HepG2 (cell line): ENCODE measurements at regions not wholly inside any gene's neighbourhood (a gene's known extent, or its start where the extent isn't known, plus 50 kb on each side); places are given as distances from the start of the nearest gene placed in this dataset.

ENCODE experiments used
- ATAC-seq: fragments of 200-7000 bp; cut with Tn5 transposase; 3 replicates; pipeline ENCODE4 v1.9.1; 2020; ENCODE audit warnings: mild to moderate bottlenecking, moderate library complexity
- BruUV-seq: library from RNA; stranded (reverse); fragments of 400-500 nt; replicated peaks from 2 replicates; lab custom pipeline; 2021; lab: Mats Ljungman, UMichigan
- CTCF ChIA-PET: fragments of 300-600 bp; formaldehyde crosslinking; extraction: SDS; loops from one replicate; lab custom pipeline; 2021; ENCODE audit warnings: low total read pairs, inconsistent platforms, low intra/inter-chr PET ratio; lab: Yijun Ruan, JAX
- POLR2A ChIA-PET: fragments of 350-600 bp; sonication (Branson Sonifier 250); formaldehyde crosslinking; loops from one replicate; lab custom pipeline; 2020; ENCODE audit warnings: antibody characterized with exemption, inconsistent platforms; lab: Yijun Ruan, JAX
- DNase-seq: peaks from one replicate; pipeline ENCODE4 v3.0.0-alpha.2; 2015; ENCODE audit warnings: low spot score
- FAIRE-seq: peaks from 3 replicates; lab custom pipeline; 2011; peaks lifted over from hg19 to GRCh38; lab: Jason Lieb, UNC
- H2AFZ ChIP-seq: one replicate; pipeline ENCODE4 v1.6.1; 2011; ENCODE audit warnings: low read length, inconsistent platforms
- H3K27ac ChIP-seq: fragments of 300-600 bp; 3 replicates; pipeline ENCODE4 v1.8.0; 2011; ENCODE audit warnings: mixed run types, mild to moderate bottlenecking, mixed read lengths, low read length, inconsistent platforms; ENCODE audit not compliant: insufficient read depth; ENCODE audit errors: extremely low read length
- H3K27me3 ChIP-seq, 2 experiments: fragments of 200-600 bp in 1 of 2; 2 replicates in 1 of 2; 3 replicates in 1 of 2; pipeline versions ENCODE4 v1.6.0 to v1.8.0; 2011; ENCODE audit warnings: low read length in 2 of 2, mild to moderate bottlenecking in 2 of 2, moderate library complexity in 2 of 2, inconsistent platforms in 1 of 2; ENCODE audit not compliant: insufficient read depth in 2 of 2, control insufficient read depth in 1 of 2
- H3K36me3 ChIP-seq, 2 experiments: fragments of 200-600 bp in 1 of 2; replicated peaks in 1 of 2; 2 replicates in 1 of 2; 3 replicates in 1 of 2; pipeline versions ENCODE4 v1.5.1 to v1.8.0; 2011; ENCODE audit warnings: low read length in 2 of 2, inconsistent platforms in 1 of 2; ENCODE audit not compliant: insufficient read depth in 2 of 2, control insufficient read depth in 1 of 2
- H3K4me1 ChIP-seq: 2 replicates; pipeline ENCODE4 v1.5.1; 2012; ENCODE audit warnings: low read length, inconsistent platforms; ENCODE audit not compliant: insufficient read depth
- H3K4me2 ChIP-seq: 2 replicates; pipeline ENCODE4 v1.6.0; 2011; ENCODE audit warnings: low read depth, low read length, inconsistent platforms
- H3K4me3 ChIP-seq, 3 experiments: fragments of 200-600 bp in 1 of 3; sonication (generic), shearing (Covaris generic) in 1 of 3; replicated peaks in 1 of 3; 2 replicates each; pipeline ENCODE4 v1.5.1; 2011 to 2016; ENCODE audit warnings: low read length in 3 of 3, inconsistent platforms in 2 of 3, low read depth in 2 of 3, mild to moderate bottlenecking in 2 of 3, control low read depth in 1 of 3, mixed read lengths in 1 of 3; ENCODE audit not compliant: insufficient read depth in 1 of 3
- H3K79me2 ChIP-seq: one replicate; pipeline ENCODE4 v1.6.1; 2011; ENCODE audit warnings: low read length, inconsistent platforms; ENCODE audit not compliant: insufficient read depth
- H3K9ac ChIP-seq: 2 replicates; pipeline ENCODE4 v1.6.0; 2011; ENCODE audit warnings: mild to moderate bottlenecking, low read depth, low read length, inconsistent platforms; ENCODE audit not compliant: insufficient read depth
- H3K9me3 ChIP-seq: 2 replicates; pipeline ENCODE4 v1.5.1; 2012; ENCODE audit warnings: mild to moderate bottlenecking, low read length
- H4K20me1 ChIP-seq: 2 replicates; pipeline ENCODE4 v1.6.0; 2011; ENCODE audit warnings: inconsistent platforms, mild to moderate bottlenecking, low read length, moderate library complexity; ENCODE audit not compliant: insufficient read depth
- ATF2 ChIP-seq: sonication (generic); formaldehyde crosslinking; IDR thresholded peaks from 2 replicates; pipeline ENCODE4 v1.4.0; 2020; ENCODE audit warnings: missing genetic modification reagents
- ESRRA ChIP-seq: sonication (generic); formaldehyde crosslinking; IDR thresholded peaks from 2 replicates; pipeline ENCODE4 v1.5.1; 2020; ENCODE audit warnings: mild to moderate bottlenecking, low read depth, missing genetic modification reagents
- KDM6A ChIP-seq: IDR thresholded peaks from 2 replicates; pipeline ENCODE4 v1.6.1; 2016; ENCODE audit warnings: low read depth
- KLF9 ChIP-seq: IDR thresholded peaks from 2 replicates; pipeline ENCODE4 v1.6.1; 2016; ENCODE audit warnings: low read depth
- MAF1 ChIP-seq: sonication (generic); formaldehyde crosslinking; IDR thresholded peaks from 2 replicates; pipeline ENCODE4 v1.5.0; 2020; ENCODE audit warnings: missing genetic modification reagents, borderline replicate concordance
- MZF1 ChIP-seq: sonication (generic); formaldehyde crosslinking; IDR thresholded peaks from 2 replicates; pipeline ENCODE4 v1.8.1; 2023; ENCODE audit warnings: mild to moderate bottlenecking, missing genetic modification reagents, borderline replicate concordance
- PAX8 ChIP-seq: sonication (generic); formaldehyde crosslinking; IDR thresholded peaks from 2 replicates; pipeline ENCODE4 v1.8.0; 2022; ENCODE audit warnings: mild to moderate bottlenecking, missing genetic modification reagents, borderline replicate concordance
- POLR2AphosphoS5 ChIP-seq: IDR thresholded peaks from 2 replicates; pipeline ENCODE4 v1.6.1; 2012; ENCODE audit warnings: low read depth, low read length
- SATB2 ChIP-seq: sonication (generic); formaldehyde crosslinking; IDR thresholded peaks from 2 replicates; pipeline ENCODE4 v1.5.0; 2020; ENCODE audit warnings: missing genetic modification reagents
- SRSF4 ChIP-seq: fragments of 200-400 bp; formaldehyde crosslinking; IDR thresholded peaks from one replicate; pipeline ENCODE4 v1.6.1; 2018; ENCODE audit warnings: mild to moderate bottlenecking, low read depth, low read length, moderate library complexity; ENCODE audit not compliant: poor library complexity, severe bottlenecking
- ZMYM4 ChIP-seq: sonication (generic); formaldehyde crosslinking; IDR thresholded peaks from 2 replicates; pipeline ENCODE4 v1.8.1; 2023; ENCODE audit warnings: mild to moderate bottlenecking, missing genetic modification reagents
- ZNF17 ChIP-seq: sonication (generic); formaldehyde crosslinking; IDR thresholded peaks from 2 replicates; pipeline ENCODE4 v1.5.0; 2020; ENCODE audit warnings: mild to moderate bottlenecking, missing genetic modification reagents
- ZNF232 ChIP-seq: sonication (generic); formaldehyde crosslinking; IDR thresholded peaks from 2 replicates; pipeline ENCODE4 v1.4.0; 2020; ENCODE audit warnings: missing genetic modification reagents, borderline replicate concordance
- ZNF362 ChIP-seq: sonication (generic); formaldehyde crosslinking; IDR thresholded peaks from 2 replicates; pipeline ENCODE4 v1.4.0; 2020; ENCODE audit warnings: missing genetic modification reagents, mild to moderate bottlenecking, borderline replicate concordance
- ZNF567 ChIP-seq: sonication (generic); formaldehyde crosslinking; IDR thresholded peaks from 2 replicates; pipeline ENCODE4 v1.8.1; 2023; ENCODE audit warnings: mild to moderate bottlenecking, missing genetic modification reagents, borderline replicate concordance
- ZNF614 ChIP-seq: IDR thresholded peaks from 2 replicates; pipeline ENCODE4 v1.6.1; 2018; ENCODE audit warnings: missing biosample characterization, missing genetic modification reagents, inconsistent platforms, borderline replicate concordance
- ZNF710 ChIP-seq: sonication (generic); formaldehyde crosslinking; IDR thresholded peaks from 2 replicates; pipeline ENCODE4 v1.5.0; 2020; ENCODE audit warnings: mild to moderate bottlenecking, missing genetic modification reagents, borderline replicate concordance
- ZNF839 ChIP-seq: sonication (generic); formaldehyde crosslinking; IDR thresholded peaks from 2 replicates; pipeline ENCODE4 v1.4.0; 2020; ENCODE audit warnings: missing genetic modification reagents, mild to moderate bottlenecking, borderline replicate concordance
- WGBS: methylation state at CpG from one replicate; pipeline ENCODE4 v1.1.6; 2017; ENCODE audit warnings: low lambda C conversion rate; 5-methylcytosine and 5-hydroxymethylcytosine counted together
- in situ Hi-C: cut with HindIII; loops from 2 replicates; pipeline ENCODE4 v1.10.0; 2017; ENCODE audit warnings: low pct_unique_long_range_greater_than_20kb; ENCODE audit not compliant: extremely low pct_ligation_motif_present
- intact Hi-C: fragments of 100-400 bp; cut with micrococcal nuclease; formaldehyde crosslinking; loops from one replicate; pipeline ENCODE4 v1.10.0; 2022; ENCODE audit not compliant: unreplicated experiment

- BruUV-seq = no TSS peak
- no peak for ATAC-seq
Measured at GRCh38 chr1:112165375-112165774, 175.9 kb upstream of the KCND3 start.

More at GRCh38 chr1:112165375-112165774, 175.9 kb upstream of the KCND3 start:
- Histone ChIP-seq H3K4me1 (no peaks in the 10 kb centered on the region), H3K4me3 (no peak overlapping the region), H3K36me3 (no peaks in the 10 kb centered on the region), H3K9me3 (no peaks in the 10 kb centered on the region), H2AFZ (no peak overlapping the region), H3K27me3 (no peaks in the 10 kb centered on the region; a peak in 1 of 5 replicates), H4K20me1 (no peaks in the 10 kb centered on the region), H3K27ac (no peak overlapping the region), H3K79me2 (no peaks in the 10 kb centered on the region), H3K4me2 (no peak overlapping the region), H3K9ac (no peak overlapping the region)
- TF ChIP-seq ESRRA (CRISPR knock-in tag) = no peak
- TF ChIP-seq ZNF710 (CRISPR knock-in tag) = no peak
- TF ChIP-seq ATF2 (CRISPR knock-in tag) = no peak
- TF ChIP-seq ZNF362 = no peak
- TF ChIP-seq ZNF614 (CRISPR knock-in tag) = no peak
- TF ChIP-seq SATB2 (CRISPR knock-in tag) = no peak
- no peak for TF ChIP-seq ZNF839 (CRISPR knock-in tag)
- TF ChIP-seq SRSF4 = no peak
- TF ChIP-seq ZNF567 = no peak
- TF ChIP-seq KLF9 = no peak
- no peak for TF ChIP-seq ZNF17 (CRISPR knock-in tag)
- no peak for TF ChIP-seq POLR2AphosphoS5
- no peak for TF ChIP-seq PAX8
- no peak for TF ChIP-seq ZNF232 (CRISPR knock-in tag)
- TF ChIP-seq ZMYM4 = no peak
- no peak for TF ChIP-seq MAF1 (CRISPR knock-in tag)
- no peak for TF ChIP-seq MZF1 (CRISPR knock-in tag)
- no peak for TF ChIP-seq KDM6A (CRISPR knock-in tag)
- DNase-seq = no peak
- FAIRE-seq = no peak
- CTCF ChIA-PET = no interaction called here
- POLR2A ChIA-PET = no interaction called here
- intact Hi-C loops (no loop called here), in situ Hi-C loops (no loop called here)
- 2% methylated on average over 3 of the region's 3 CpGs for WGBS
